ENCODE measurements at regions not wholly inside any gene's neighbourhood (a gene's known extent, or its start where the extent isn't known, plus 50 kb on each side); places are given as distances from the start of the nearest gene placed in this dataset.

GRCh38 chr6:1124885-1125284 lies 187.0 kb upstream of the FOXQ1 start:
- no peak for DNase-seq (ENCODE audit: low read depth in 2 of 3, low spot score in 2 of 3)

- no peak for DNase-seq (ENCODE audit: low read depth in 2 of 3, low spot score in 2 of 3)
Measured at GRCh38 chr6:1123386-1124375, 188.2 kb upstream of the FOXQ1 start.

- no peak for DNase-seq (ENCODE audit: low read depth in 2 of 3, low spot score in 2 of 3)
Measured at GRCh38 chr6:1122083-1122482, 189.8 kb upstream of the FOXQ1 start.

- DNase-seq (ENCODE audit: low read depth in 2 of 3, low spot score in 2 of 3): no peak
Measured at GRCh38 chr6:1118287-1118647, 193.6 kb upstream of the FOXQ1 start.

- no peak for DNase-seq (ENCODE audit: low read depth in 2 of 3, low spot score in 2 of 3)
Measured at GRCh38 chr6:1117530-1118286, 194.2 kb upstream of the FOXQ1 start.

GRCh38 chr6:1116149-1116548 lies 195.7 kb upstream of the FOXQ1 start:
- DNase-seq (ENCODE audit: low read depth in 2 of 3, low spot score in 2 of 3): no peak

- DNase-seq (ENCODE audit: low read depth in 2 of 3, low spot score in 2 of 3): no peak
Measured at GRCh38 chr6:1113916-1114540, 197.9 kb upstream of the FOXQ1 start.

GRCh38 chr6:1111361-1111760 lies 200.5 kb upstream of the FOXQ1 start:
- peak in 1 of 3 donors; percentile 3 for DNase-seq (ENCODE audit: low read depth in 2 of 3, low spot score in 2 of 3)

GRCh38 chr6:1110941-1111349 lies 201.0 kb upstream of the FOXQ1 start:
- DNase-seq (ENCODE audit: low read depth in 2 of 3, low spot score in 2 of 3): no peak

- DNase-seq (ENCODE audit: low read depth in 2 of 3, low spot score in 2 of 3): no peak
Measured at GRCh38 chr6:1110164-1110563, 201.7 kb upstream of the FOXQ1 start.

GRCh38 chr6:1109134-1109533 lies 202.8 kb upstream of the FOXQ1 start:
- DNase-seq (ENCODE audit: low read depth in 2 of 3, low spot score in 2 of 3): no peak

GRCh38 chr6:1108198-1108597 lies 203.7 kb upstream of the FOXQ1 start:
- no peak for DNase-seq (ENCODE audit: low read depth in 2 of 3, low spot score in 2 of 3)

GRCh38 chr6:1107578-1107977 lies 204.3 kb upstream of the FOXQ1 start:
- no peak for DNase-seq (ENCODE audit: low read depth in 2 of 3, low spot score in 2 of 3)

GRCh38 chr6:1105833-1106400 lies 206.0 kb upstream of the FOXQ1 start:
- no peak for DNase-seq (ENCODE audit: low read depth in 2 of 3, low spot score in 2 of 3)

- DNase-seq (ENCODE audit: low read depth in 2 of 3, low spot score in 2 of 3): no peak
Measured at GRCh38 chr6:1104988-1105670, 206.8 kb upstream of the FOXQ1 start.

- DNase-seq (ENCODE audit: low read depth in 2 of 3, low spot score in 2 of 3): no peak
Measured at GRCh38 chr6:1103945-1104623, 207.8 kb upstream of the FOXQ1 start.

GRCh38 chr6:1103021-1103420 lies 208.9 kb upstream of the FOXQ1 start:
- no peak for DNase-seq (ENCODE audit: low read depth in 2 of 3, low spot score in 2 of 3)

- DNase-seq (ENCODE audit: low read depth in 2 of 3, low spot score in 2 of 3): no peak
Measured at GRCh38 chr6:1100269-1100668, 211.6 kb upstream of the FOXQ1 start.

- DNase-seq (ENCODE audit: low read depth in 2 of 3, low spot score in 2 of 3): no peak
Measured at GRCh38 chr6:1099264-1099663, 212.6 kb upstream of the FOXQ1 start.

All from hematopoietic multipotent progenitor cell (in vitro differentiated cells).